ENCODE measurements at regions not wholly inside any gene's neighbourhood (a gene's known extent, or its start where the extent isn't known, plus 50 kb on each side); places are given as distances from the start of the nearest gene placed in this dataset.
"Not testable (repeated sequence)": the region's sequence is repeated elsewhere in the genome, so short reads cannot be mapped to it uniquely, and the experiment has no call there.

GRCh38 chr3:118805007-118805406 is 229.6 kb downstream of the IGSF11 start:
- Histone ChIP-seq H3K27me3 (no peaks in the 10 kb centered on the region), H3K4me1 (no peaks in the 10 kb centered on the region), H3K4me3 (no peak overlapping the region), H3K36me3 (no peaks in the 10 kb centered on the region), H3K27ac (no peak overlapping the region), H3K9me3 (no peaks in the 10 kb centered on the region)
- TF ChIP-seq CTCF (IDR thresholded peaks at IDR 0.05) = no peak
- TF ChIP-seq POLR2A (IDR thresholded peaks at IDR 0.05) = no peak
- TF ChIP-seq POLR2AphosphoS5 (IDR thresholded peaks at IDR 0.05; ENCODE audit: insufficient read depth in 1 of 2, low read depth in 1 of 2) = no peak
- intact Hi-C loops (cut with DNase I) = no loop called here
- DNase-seq (ENCODE audit: extremely low spot score in 2 of 2) = no peak

- Histone ChIP-seq H3K9me3 (no peaks in the 10 kb centered on the region), H3K27ac (no peak overlapping the region), H3K36me3 (no peaks in the 10 kb centered on the region), H3K4me3 (no peak overlapping the region), H3K4me1 (no peaks in the 10 kb centered on the region), H3K27me3 (no peaks in the 10 kb centered on the region)
- intact Hi-C loops (cut with DNase I) = no loop called here
- DNase-seq (ENCODE audit: extremely low spot score in 2 of 2) = no peak
- TF ChIP-seq CTCF (IDR thresholded peaks at IDR 0.05) (no peak), POLR2AphosphoS5 (IDR thresholded peaks at IDR 0.05; ENCODE audit: insufficient read depth in 1 of 2, low read depth in 1 of 2) (no peak), POLR2A (IDR thresholded peaks at IDR 0.05) (no peak)
These were observed 228.2 kb downstream of the IGSF11 start for GRCh38 chr3:118806423-118806822.

GRCh38 chr3:118807349-118807748 is 227.3 kb downstream of the IGSF11 start:
- intact Hi-C loops (cut with DNase I); H3K9me3 ChIP-seq: not testable (repeated sequence)

GRCh38 chr3:118808723-118809122 is 225.9 kb downstream of the IGSF11 start:
- DNase-seq (ENCODE audit: extremely low spot score in 2 of 2) = no peak
- Histone ChIP-seq H3K4me3 (no peak overlapping the region), H3K27me3 (no peaks in the 10 kb centered on the region), H3K4me1 (no peaks in the 10 kb centered on the region), H3K9me3 (no peaks in the 10 kb centered on the region), H3K36me3 (no peaks in the 10 kb centered on the region), H3K27ac (no peak overlapping the region)
- TF ChIP-seq POLR2A (IDR thresholded peaks at IDR 0.05) (no peak), CTCF (IDR thresholded peaks at IDR 0.05) (no peak), POLR2AphosphoS5 (IDR thresholded peaks at IDR 0.05; ENCODE audit: insufficient read depth in 1 of 2, low read depth in 1 of 2) (no peak)
- intact Hi-C loops (cut with DNase I) = no loop called here

More at GRCh38 chr3:118807349-118807748, 227.3 kb downstream of the IGSF11 start:
- H3K4me3 ChIP-seq; H3K27me3 ChIP-seq; H3K4me1 ChIP-seq; H3K36me3 ChIP-seq; DNase-seq (ENCODE audit: extremely low spot score in 2 of 2); H3K27ac ChIP-seq: not testable (repeated sequence)

GRCh38 chr3:118809696-118810498 is 224.7 kb downstream of the IGSF11 start:
- TF ChIP-seq POLR2AphosphoS5 (IDR thresholded peaks at IDR 0.05; ENCODE audit: insufficient read depth in 1 of 2, low read depth in 1 of 2) = no peak
- no peak for TF ChIP-seq POLR2A (IDR thresholded peaks at IDR 0.05)
- TF ChIP-seq CTCF (IDR thresholded peaks at IDR 0.05) = no peak
- Histone ChIP-seq H3K4me3 (no peak overlapping the region), H3K4me1 (no peaks in the 10 kb centered on the region), H3K9me3 (no peaks in the 10 kb centered on the region), H3K36me3 (no peaks in the 10 kb centered on the region), H3K27me3 (no peaks in the 10 kb centered on the region), H3K27ac (no peak overlapping the region)
- DNase-seq (ENCODE audit: extremely low spot score in 2 of 2) = no peak
- intact Hi-C loops (cut with DNase I) = no loop called here
